ENCODE measurements at regions not wholly inside any gene's neighbourhood (a gene's known extent, or its start where the extent isn't known, plus 50 kb on each side); places are given as distances from the start of the nearest gene placed in this dataset.

DNA sequence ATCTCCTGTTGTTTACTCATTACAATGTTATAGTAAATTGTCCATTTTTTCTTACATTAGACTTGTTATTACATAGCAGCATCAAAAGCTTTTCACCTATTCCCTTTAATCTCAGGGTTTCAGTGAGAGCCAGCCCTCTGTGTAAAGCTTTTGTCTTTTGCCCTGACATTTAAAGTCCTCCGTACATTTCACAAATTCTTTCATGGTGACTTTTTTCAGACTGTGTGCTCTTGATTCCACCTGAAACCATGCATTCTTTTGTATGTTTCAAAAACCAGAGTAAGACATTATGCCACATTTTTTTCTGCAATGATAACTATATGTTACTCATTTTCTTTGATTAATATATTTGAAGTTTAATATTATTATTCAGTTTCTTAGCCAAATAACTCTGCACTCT lies 781.4 kb upstream of the ROBO1 start:
- DNase-seq (ENCODE audit: low spot score): no peak

DNA sequence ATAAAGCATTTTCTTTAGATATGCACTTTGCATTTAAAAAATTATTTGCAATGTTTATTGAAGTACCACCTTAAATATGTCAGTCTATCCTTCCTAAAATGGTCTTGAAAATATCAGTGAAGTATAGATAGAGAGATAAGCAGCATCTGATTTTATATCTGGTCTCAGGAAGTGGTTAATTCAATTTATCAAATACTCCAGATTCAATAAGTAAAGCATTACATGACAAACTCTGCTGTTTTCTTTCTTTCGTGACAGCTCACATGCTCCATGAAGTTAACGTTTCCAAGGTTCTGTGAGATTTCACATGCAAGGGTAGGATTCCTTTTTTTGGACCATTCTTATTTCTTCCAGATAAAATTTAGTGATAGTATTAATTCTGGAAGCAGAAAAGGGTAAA lies 775.4 kb upstream of the ROBO1 start:
- TF ChIP-seq, protein P1, sequence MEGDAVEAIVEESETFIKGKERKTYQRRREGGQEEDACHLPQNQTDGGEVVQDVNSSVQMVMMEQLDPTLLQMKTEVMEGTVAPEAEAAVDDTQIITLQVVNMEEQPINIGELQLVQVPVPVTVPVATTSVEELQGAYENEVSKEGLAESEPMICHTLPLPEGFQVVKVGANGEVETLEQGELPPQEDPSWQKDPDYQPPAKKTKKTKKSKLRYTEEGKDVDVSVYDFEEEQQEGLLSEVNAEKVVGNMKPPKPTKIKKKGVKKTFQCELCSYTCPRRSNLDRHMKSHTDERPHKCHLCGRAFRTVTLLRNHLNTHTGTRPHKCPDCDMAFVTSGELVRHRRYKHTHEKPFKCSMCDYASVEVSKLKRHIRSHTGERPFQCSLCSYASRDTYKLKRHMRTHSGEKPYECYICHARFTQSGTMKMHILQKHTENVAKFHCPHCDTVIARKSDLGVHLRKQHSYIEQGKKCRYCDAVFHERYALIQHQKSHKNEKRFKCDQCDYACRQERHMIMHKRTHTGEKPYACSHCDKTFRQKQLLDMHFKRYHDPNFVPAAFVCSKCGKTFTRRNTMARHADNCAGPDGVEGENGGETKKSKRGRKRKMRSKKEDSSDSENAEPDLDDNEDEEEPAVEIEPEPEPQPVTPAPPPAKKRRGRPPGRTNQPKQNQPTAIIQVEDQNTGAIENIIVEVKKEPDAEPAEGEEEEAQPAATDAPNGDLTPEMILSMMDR (IDR thresholded peaks at IDR 0.05; ENCODE audit: extremely low read depth, missing control alignments): no peak
- DNase-seq (ENCODE audit: low spot score): no peak

More for the DNA sequence above, 781.4 kb upstream of the ROBO1 start:
- TF ChIP-seq, protein P1 (IDR thresholded peaks at IDR 0.05; ENCODE audit: extremely low read depth, missing control alignments): no peak

DNA sequence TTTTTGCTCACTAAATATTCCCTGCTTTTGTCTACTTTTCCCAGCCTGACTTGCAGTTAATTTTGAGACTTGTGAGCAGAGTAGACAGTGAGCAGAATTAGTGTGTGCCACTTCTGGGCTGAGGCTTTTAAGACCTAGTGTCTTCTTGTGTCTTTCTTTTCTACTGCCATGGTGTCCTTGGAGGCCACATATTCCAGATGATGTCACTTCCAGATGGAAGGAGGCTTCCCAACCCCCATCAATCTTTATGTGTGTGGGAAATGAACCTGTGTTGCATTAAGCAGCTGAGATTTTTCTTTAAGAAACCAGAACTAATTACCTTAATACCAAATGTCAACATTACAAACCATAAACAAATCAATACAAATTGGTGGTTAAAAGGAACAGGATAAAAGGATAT lies 774.7 kb upstream of the ROBO1 start:
- DNase-seq (ENCODE audit: low spot score): no peak
- TF ChIP-seq, protein P1 (IDR thresholded peaks at IDR 0.05; ENCODE audit: extremely low read depth, missing control alignments): no peak

DNA sequence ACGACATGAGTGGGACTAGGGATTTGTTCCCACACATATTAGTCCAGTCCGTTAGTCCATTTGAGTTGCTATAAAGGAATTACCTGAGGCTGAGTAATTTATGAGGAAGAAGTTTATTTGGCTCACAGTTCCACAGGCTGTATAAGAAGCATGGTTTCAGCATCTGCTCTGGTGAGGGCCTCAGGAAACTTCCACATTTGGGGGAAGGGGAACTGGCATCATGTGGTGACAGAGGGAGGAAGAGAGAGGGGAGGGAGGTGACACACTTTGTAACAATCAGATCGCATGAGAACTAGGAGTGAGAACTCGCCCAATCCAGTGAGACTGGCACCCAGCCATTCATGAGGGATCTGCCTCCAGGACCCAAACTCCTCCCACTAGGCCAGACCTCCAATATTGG lies 769.9 kb upstream of the ROBO1 start:
- DNase-seq (ENCODE audit: low spot score): no peak
- TF ChIP-seq, protein P1 (IDR thresholded peaks at IDR 0.05; ENCODE audit: extremely low read depth, missing control alignments): no peak

DNA sequence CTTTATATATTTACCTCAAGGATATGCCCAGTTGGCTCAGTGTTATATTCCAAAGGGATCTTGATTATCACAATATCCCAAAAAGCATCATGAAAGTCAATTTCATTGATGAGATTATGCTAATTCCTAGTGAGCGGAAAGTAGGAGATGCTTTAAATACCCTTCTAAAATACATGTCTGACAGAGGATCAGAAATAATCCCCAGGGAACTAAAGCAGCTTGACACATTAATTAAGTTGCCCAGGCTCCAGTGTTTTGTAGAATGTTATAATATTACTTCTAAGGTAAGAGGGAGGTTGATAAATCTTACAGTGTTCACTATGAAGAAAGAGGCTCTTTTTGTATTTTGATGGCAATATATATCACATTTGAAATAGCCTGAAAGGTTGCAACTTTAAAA lies 767.5 kb upstream of the ROBO1 start:
- DNase-seq (ENCODE audit: low spot score): no peak
- TF ChIP-seq, protein P1 (IDR thresholded peaks at IDR 0.05; ENCODE audit: extremely low read depth, missing control alignments): no peak

DNA sequence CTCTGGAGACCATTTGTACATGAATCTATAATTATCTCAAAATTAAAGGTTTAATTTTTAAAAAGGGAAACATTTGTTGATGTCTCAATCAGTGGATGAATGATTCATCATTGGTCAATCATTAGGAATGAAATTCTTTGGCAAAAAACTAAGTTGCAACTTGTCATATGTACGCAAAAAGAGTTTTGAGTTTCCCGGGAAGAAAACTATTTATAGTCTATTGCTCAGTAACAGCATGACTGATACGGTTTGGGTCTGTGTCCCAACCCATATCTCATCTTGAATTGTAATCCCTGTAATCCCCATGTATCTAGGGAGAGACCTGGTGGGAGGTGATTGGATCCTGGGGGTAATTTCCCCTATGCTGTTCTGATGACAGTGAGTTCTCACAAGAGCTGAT lies 765.8 kb upstream of the ROBO1 start:
- DNase-seq (ENCODE audit: low spot score): no peak
- TF ChIP-seq, protein P1 (IDR thresholded peaks at IDR 0.05; ENCODE audit: extremely low read depth, missing control alignments): no peak

DNA sequence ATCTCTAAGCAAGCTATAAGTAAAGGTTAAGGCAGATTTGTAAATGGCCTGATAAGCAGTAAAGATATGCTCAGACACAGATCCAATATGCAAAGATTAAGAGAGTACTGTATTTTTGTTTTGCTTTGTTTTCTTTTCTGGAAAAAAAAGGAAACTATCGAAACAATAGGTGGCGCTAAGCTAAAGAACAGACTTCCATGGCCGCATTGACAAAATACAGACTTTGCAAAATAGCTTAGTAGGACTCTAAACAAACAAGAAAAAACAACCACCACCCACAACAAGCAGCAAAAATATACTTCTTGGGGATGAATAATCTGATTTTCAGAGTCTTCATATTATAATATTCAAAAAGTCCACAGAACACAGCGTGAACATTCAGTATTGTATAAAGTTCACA lies 758.4 kb upstream of the ROBO1 start:
- TF ChIP-seq, protein P1 (IDR thresholded peaks at IDR 0.05; ENCODE audit: extremely low read depth, missing control alignments): no peak
- no peak for DNase-seq (ENCODE audit: low spot score)

All from GM20000 (cell line).